T-helper 1 cell treated with Interleukin-12 subunit alpha and Interleukin-12 subunit beta and Interleukin-4 antibody, amounts not matched to agents 30 μg/mL and 1 μg/mL, for 36 hours (primary cell): ENCODE measurements at regions not wholly inside any gene's neighbourhood (a gene's known extent, or its start where the extent isn't known, plus 50 kb on each side); places are given as distances from the start of the nearest gene placed in this dataset.

Experiments used
- H3K27ac Mint-ChIP-seq: one replicate; pipeline ENCODE4 v1.8.0; 2021; ENCODE audit warnings: mild to moderate bottlenecking, mixed read lengths
- H3K27me3 Mint-ChIP-seq: one replicate; pipeline ENCODE4 v1.8.0; 2021; ENCODE audit warnings: low read depth, mixed read lengths
- H3K36me3 Mint-ChIP-seq: one replicate; pipeline ENCODE4 v1.8.0; 2021; ENCODE audit warnings: low read depth, mixed read lengths
- H3K4me1 Mint-ChIP-seq: one replicate; pipeline ENCODE4 v1.8.0; 2021; ENCODE audit warnings: low read depth, mixed read lengths
- H3K4me3 Mint-ChIP-seq: one replicate; pipeline ENCODE4 v1.8.0; 2021; ENCODE audit warnings: mild to moderate bottlenecking, moderate library complexity, mixed read lengths
- H3K9me3 Mint-ChIP-seq: one replicate; pipeline ENCODE4 v1.8.0; 2021; ENCODE audit warnings: mixed read lengths

GRCh38 chr14:32254952-32255679 lies 52.0 kb upstream of the RNU6-8 start:
- no peak overlapping the region for H3K4me3 Mint-ChIP-seq
- H3K27me3 Mint-ChIP-seq, result no peaks in the 10 kb centered on the region
- H3K9me3 Mint-ChIP-seq, result no peaks in the 10 kb centered on the region
- H3K36me3 Mint-ChIP-seq, result no peaks in the 10 kb centered on the region
- H3K4me1 Mint-ChIP-seq, result peaks cover 15% of the 10 kb centered on the region
- H3K27ac Mint-ChIP-seq, result no peak overlapping the region

- Mint-ChIP-seq H3K4me1 (peaks cover 17% of the 10 kb centered on the region), H3K9me3 (no peaks in the 10 kb centered on the region), H3K4me3 (no peak overlapping the region), H3K27ac (no peak overlapping the region), H3K36me3 (no peaks in the 10 kb centered on the region), H3K27me3 (no peaks in the 10 kb centered on the region)
Observed at GRCh38 chr14:32255789-32256188, 52.7 kb upstream of the RNU6-8 start.

GRCh38 chr14:32256576-32256975 lies 53.5 kb upstream of the RNU6-8 start:
- Mint-ChIP-seq H3K27ac (no peak overlapping the region), H3K9me3 (peaks cover 3% of the 10 kb centered on the region), H3K36me3 (peaks cover under 1% of the 10 kb centered on the region), H3K27me3 (no peaks in the 10 kb centered on the region), H3K4me1 (peaks cover 17% of the 10 kb centered on the region), H3K4me3 (no peak overlapping the region)

- no peak overlapping the region for H3K4me3 Mint-ChIP-seq
- no peaks in the 10 kb centered on the region for H3K27me3 Mint-ChIP-seq
- H3K27ac Mint-ChIP-seq, result no peak overlapping the region
- peaks cover 15% of the 10 kb centered on the region for H3K9me3 Mint-ChIP-seq
- peaks cover 6% of the 10 kb centered on the region for H3K36me3 Mint-ChIP-seq
- H3K4me1 Mint-ChIP-seq, result peaks cover 17% of the 10 kb centered on the region
Observed at GRCh38 chr14:32258336-32258993, 55.4 kb upstream of the RNU6-8 start.

- Mint-ChIP-seq H3K36me3 (peaks cover 12% of the 10 kb centered on the region), H3K9me3 (peaks cover 24% of the 10 kb centered on the region), H3K4me1 (peaks cover 17% of the 10 kb centered on the region), H3K27ac (peak overlapping the region; percentile 51), H3K27me3 (no peaks in the 10 kb centered on the region), H3K4me3 (peak overlapping the region; percentile 0)
Observed at GRCh38 chr14:32259368-32260013, 56.4 kb upstream of the RNU6-8 start.

GRCh38 chr14:32263939-32264567 lies 61.0 kb upstream of the RNU6-8 start:
- H3K27ac Mint-ChIP-seq, result no peak overlapping the region
- H3K36me3 Mint-ChIP-seq, result peaks cover 12% of the 10 kb centered on the region
- H3K4me1 Mint-ChIP-seq, result peaks cover 12% of the 10 kb centered on the region
- no peak overlapping the region for H3K4me3 Mint-ChIP-seq
- peaks cover 34% of the 10 kb centered on the region for H3K9me3 Mint-ChIP-seq
- no peaks in the 10 kb centered on the region for H3K27me3 Mint-ChIP-seq

- Mint-ChIP-seq H3K9me3 (peaks cover 34% of the 10 kb centered on the region), H3K27me3 (no peaks in the 10 kb centered on the region), H3K4me3 (no peak overlapping the region), H3K4me1 (peaks cover 2% of the 10 kb centered on the region), H3K27ac (no peak overlapping the region), H3K36me3 (peaks cover 12% of the 10 kb centered on the region)
Observed at GRCh38 chr14:32265584-32265983, 62.5 kb upstream of the RNU6-8 start.

GRCh38 chr14:32277998-32278397 lies 51.1 kb upstream of the AKAP6 start:
- Mint-ChIP-seq H3K27ac (no peak overlapping the region), H3K9me3 (peaks cover 18% of the 10 kb centered on the region), H3K4me3 (no peak overlapping the region), H3K4me1 (no peaks in the 10 kb centered on the region), H3K36me3 (no peaks in the 10 kb centered on the region), H3K27me3 (no peaks in the 10 kb centered on the region)
